ENCODE measurements at regions not wholly inside any gene's neighbourhood (a gene's known extent, or its start where the extent isn't known, plus 50 kb on each side); places are given as distances from the start of the nearest gene placed in this dataset.
A peak's percentile ranks its signal among the peaks of the same experiment; 100 is the strongest.
"Not testable (repeated sequence)": the region's sequence is repeated elsewhere in the genome, so short reads cannot be mapped to it uniquely, and the experiment has no call there.

DNA sequence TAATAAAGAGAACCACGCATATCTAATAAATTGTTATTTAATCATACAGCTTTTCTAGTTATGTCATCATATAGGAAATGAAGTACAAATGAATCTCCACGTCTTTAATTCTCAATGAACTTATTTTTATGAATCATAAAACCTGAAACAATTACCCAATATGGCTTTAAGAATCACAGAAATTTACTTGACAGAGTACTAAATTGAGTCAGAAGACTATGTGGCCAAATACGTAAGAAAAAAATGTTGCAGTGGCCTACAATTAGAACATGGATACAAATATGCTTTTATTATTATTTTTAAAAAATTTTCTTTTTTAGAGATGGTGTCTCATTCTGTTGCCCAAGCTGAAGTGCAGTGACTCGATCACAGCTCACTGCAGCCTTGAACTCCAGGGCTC lies 584.7 kb upstream of the SLC35B3 start:
- DNase-seq (ENCODE audit: low read depth), result no peak

DNA sequence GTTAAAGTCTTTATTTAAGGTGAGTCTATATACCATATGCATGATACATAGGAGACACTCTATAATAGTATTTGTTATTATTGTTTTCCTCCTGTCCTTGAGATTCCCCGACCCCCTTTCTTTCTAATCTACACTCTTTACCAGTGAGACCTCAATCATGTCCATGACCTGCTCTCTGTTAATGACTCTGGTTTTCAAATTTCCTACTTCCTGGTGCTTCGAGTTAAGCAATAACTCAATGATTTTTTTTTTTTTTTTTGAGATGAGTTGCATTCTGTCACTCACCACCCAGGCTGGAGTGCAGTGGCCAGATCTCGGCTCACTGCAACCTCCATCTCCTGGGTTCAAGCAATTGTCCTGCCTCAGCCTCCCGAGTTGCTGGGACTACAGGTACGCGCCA lies 574.6 kb upstream of the SLC35B3 start:
- no peak for DNase-seq (ENCODE audit: low read depth)

DNA sequence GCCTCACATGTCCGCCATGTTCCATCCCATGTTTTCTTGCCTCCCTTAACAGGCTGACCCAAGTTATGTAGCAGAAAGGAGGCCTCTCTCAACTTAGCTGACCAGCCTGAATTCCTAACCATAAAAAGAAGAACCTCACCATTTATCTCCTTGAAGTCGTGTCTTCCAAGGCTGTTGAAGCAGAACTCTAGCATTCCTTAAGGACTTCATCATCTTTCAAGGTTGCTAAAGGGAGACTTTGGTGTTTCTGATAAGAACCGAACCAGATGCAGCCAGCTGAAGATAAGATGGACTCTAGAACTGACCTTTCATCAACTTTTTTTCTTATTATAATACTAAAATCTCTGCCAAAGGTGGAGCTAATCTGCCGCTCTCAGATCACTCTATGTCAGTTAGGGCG lies 571.7 kb upstream of the SLC35B3 start:
- DNase-seq (ENCODE audit: low read depth), result no peak

DNA sequence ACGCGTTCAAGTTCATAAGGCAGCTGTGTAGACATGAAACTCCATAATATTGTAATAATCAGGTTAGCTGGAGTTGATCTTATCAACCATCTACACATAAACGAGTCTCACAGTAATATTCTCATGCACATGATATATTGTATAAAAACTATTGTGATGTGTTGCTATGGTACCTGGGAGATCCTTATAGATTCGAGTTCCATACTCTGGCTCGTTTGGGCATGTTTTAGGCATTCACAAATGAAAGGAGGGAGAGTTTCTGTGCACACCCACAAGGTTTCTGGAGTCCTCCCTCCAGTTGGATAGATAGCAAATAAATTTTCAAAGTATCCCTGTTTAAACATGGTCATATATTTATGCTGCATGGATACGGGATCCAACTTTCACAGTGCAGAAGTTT lies 567.5 kb upstream of the SLC35B3 start:
- DNase-seq (ENCODE audit: low read depth), result no peak

DNA sequence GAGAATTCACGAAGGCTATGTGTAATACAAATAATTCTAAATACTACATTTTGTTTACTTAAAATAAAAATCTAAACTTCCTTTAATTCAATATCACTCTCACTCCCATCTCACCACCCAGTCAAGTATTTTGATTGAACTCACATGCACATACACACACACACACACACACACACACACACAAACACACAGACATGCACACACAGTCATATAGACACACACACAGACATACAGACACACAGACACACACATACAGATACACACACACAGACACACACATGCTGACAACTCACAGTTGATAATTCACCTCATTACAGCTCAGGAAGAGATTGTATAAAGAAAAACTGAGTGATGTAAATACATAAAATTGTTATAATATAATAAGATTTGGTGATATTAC lies 559.8 kb upstream of the SLC35B3 start:
- no peak for DNase-seq (ENCODE audit: low read depth)

DNA sequence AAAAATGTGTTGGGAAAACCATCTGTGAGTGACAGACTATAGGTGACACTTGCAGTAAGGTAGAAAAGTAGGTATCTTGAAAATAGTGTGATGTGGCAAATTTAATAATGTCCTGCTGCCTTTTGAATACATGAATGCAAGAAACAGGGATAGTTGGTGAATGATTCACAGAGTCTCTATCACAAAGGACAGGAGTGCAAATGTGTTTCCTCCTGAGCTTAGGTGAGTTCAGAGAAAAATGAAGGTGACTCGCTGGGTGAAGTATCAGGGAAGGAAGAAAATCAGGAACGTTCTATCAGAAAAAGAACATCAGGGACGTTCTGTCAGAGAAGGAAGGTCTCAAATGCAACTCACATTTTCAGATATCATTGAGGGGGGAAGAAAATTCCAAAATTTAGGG lies 557.8 kb upstream of the SLC35B3 start:
- DNase-seq (ENCODE audit: low read depth), result no peak

DNA sequence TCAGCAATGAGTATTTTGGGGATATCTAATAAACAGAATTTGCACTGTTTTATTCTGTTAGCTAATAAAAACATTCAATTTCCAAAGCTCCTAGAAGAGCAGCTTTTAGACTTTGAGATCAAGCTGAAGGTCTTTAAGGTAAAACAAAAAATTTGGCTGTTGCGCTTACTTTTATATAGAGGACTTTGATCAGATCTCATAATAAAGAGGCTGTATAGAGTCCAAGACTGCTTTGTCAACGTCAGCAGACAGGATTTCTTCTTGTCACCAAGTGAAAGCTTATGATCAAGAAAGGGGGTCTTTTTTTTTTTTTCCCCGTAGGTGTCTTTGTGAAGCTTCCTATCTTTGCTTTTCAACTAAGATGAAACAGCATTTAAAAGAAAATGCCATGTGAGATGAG lies 556.5 kb upstream of the SLC35B3 start:
- no peak for DNase-seq (ENCODE audit: low read depth)

DNA sequence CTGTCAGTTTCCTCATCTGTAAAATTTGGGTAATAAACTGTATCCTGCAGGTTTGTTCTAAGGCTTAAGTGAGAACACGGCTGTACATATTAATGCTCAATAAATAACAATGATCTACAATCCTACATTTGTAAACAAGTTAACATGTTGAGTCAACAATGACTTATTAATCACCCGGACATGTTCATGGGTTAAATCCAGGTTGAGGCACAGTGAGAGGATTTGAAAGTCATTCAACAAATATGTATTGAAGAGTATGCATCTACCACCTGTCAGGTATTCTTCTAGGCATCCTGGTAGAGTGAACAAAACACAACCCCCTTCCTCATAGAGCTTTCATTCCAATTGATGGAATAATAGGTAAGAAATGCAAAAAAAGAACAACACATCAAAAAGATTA lies 554.7 kb upstream of the SLC35B3 start:
- DNase-seq (ENCODE audit: low read depth), result no peak

DNA sequence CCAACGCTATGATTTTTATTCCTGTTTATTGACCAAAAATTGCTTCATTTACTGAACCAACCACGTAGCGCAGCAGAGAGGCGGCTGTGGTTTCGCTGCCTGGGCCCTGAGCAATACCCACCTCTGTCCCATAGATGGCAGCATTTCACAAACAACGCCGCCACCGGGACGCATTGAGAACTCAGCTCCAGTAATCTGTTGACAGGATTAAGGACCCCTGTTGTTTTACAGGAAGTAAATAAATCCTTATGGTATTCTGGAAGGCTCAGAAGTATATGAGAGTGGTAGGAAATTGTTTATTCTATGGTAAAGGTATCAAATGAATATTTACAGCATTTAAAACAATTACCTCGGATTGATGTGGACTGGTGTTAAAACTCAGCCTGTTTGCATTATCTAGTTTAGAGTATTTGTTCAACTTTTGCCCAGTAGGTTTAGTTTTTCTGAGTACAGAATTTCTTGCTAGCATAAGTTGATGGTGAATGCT lies 547.9 kb upstream of the SLC35B3 start:
- DNase-seq (ENCODE audit: low read depth), result peak; percentile 8

DNA sequence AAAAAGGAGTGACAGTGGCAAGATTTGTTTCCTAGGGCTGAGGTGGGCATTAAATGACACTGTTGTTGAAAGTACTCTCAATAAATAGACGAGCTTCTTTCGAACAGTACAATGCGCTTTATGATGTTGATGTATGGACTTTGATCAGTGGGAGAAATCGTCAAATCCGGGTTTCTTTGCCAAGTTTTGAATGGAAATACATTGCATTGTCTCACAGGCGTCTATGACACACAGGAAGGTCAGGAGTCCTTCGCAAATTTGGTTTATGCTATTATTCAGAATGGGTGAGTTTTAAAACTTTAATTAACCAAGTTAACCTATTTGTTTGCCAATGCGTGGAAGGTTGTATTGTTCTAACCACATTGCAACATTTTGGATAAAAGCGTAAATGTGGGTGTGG lies 547.3 kb upstream of the SLC35B3 start:
- DNase-seq (ENCODE audit: low read depth), result no peak

DNA sequence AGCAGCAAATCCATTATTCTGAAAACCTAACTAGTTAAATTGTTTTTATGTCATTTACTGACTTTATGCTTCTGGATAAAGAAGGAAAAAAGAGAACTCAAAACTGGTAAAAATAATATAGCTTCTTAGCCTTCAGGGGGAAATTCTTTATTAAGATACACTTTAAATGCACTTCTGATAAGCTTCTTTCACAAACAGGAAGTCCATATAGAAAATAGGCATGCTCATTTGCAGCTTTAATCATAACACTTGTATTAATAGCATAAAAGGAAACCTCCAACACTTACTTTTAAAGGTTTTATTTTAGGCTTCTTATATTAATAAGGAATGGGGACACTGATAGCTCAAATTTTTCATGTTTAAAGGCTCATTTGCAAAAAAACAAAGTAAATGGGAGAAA lies 538.0 kb upstream of the SLC35B3 start:
- DNase-seq (ENCODE audit: low read depth), result no peak

DNA sequence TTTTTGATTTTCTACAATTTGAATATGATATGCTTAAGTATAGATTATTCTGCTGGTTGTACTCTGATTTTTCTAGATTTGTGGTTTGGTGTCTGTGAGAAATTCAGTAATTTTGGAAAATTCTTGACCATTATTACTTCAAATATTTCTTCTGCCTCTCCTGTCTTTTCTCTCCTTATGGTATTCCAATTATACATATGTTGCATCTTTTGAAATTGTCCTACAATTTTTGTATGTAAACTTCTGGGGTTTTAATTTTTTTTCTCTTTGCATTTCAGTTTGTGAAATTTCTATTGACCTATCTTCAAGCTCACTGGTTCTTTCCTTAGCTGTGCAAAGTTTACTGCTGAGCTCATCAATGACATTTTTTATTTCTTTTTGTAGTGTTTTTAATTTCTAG lies 534.4 kb upstream of the SLC35B3 start:
- DNase-seq (ENCODE audit: low read depth), result no peak

DNA sequence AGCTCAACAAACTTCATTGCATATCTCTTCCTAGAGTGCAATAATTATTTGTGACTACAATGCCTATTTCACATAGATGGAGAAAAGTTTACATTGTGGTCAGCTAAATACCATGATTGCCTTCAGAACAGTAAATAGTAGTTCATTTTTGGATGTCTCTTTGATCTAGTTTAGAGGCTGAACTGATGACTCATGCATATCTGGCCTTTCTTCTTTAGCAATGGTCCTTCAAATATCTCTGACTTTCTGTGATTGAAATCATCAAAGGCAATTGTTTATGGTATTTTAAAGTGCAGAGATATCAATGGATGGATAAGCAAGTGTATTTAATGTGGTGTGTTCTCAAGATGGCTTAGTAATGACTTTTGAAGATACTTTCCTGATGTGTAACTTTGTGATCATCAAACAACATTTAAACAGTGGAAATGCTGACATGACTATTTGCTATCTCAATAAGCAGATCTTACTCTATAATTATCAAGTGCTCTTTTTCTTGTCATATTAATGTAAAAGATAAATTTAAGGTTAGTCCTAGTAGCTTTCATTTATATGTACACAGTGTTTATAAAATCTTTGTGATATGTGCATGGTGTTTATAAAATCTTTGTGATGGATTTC lies 523.7 kb upstream of the SLC35B3 start:
- no peak for DNase-seq (ENCODE audit: low read depth)

DNA sequence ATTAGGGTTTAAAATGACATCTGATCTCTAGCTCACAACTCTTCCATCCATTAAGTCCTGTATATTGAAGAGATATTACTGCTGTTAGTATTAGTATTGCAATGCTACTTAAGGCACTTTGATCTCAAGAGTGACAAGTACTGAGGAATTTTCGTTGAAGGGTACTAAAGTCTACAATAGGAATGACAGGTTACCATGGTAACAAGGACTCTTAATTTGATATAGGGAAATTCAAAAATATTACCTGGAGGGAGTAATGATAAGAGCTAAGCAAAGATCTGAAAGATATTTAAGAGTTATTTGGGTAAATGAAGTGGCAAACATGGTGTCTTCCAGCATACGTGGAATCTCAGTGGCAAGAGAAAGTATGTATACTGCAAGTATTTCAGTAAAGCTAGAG lies 518.0 kb upstream of the SLC35B3 start:
- no peak for DNase-seq (ENCODE audit: low read depth)

DNA sequence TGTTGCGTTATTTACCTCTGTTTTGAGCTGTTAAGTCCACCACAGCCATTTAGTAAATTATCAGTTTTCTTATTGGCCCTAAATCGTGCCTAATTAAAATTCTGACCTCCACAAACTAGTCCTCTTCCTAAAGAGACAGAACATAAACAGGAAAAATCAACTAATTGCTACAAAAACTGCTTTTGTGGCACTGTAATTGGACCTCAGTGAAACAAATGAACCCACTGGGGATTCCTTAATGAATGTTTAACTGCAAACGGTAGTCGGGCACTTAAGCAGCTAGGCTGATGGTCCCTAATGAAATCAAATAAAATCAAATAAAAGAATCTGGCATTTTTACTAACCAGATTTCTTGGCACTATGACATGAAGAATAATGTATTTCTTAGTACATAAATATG lies 513.4 kb upstream of the SLC35B3 start:
- DNase-seq (ENCODE audit: low read depth), result no peak

DNA sequence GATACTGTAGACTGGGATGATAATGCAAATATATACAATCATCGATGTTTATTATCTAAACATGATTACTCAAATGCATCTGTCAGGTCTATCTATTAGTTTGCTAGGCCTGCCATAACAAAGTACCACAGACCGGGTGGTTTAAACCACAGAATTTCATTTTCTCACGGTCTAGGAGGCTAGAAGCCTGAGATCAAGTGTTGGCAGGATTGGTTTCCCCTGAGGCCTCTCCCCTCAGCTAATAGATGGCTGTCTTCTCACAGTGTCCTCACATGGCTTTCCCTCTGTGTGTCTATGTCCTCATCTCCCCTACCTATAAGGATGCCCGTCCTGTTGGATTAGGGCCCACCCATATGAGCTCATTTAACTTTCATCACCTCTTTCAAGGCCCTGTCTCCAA lies 512.6 kb upstream of the SLC35B3 start:
- no peak for DNase-seq (ENCODE audit: low read depth)

DNA sequence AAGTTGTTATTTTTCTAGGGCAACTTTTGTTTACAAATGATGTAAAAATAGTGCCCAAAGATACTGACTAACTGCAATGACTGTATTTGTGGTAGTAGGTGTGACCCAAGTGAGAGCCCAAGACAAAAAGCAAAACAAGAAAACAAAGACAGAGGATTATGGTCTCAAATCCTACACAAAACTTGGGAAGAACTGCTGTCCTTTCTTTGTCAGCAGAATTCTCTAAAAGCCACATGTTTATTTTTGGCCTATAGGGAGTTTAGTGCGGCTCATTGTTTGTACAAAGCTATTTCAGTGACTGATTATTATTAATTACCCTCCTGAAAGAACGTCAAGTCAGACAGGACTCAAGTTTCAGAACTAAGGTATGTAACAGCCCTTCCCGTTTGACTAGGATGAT lies 509.2 kb upstream of the SLC35B3 start:
- no peak for DNase-seq (ENCODE audit: low read depth)

DNA sequence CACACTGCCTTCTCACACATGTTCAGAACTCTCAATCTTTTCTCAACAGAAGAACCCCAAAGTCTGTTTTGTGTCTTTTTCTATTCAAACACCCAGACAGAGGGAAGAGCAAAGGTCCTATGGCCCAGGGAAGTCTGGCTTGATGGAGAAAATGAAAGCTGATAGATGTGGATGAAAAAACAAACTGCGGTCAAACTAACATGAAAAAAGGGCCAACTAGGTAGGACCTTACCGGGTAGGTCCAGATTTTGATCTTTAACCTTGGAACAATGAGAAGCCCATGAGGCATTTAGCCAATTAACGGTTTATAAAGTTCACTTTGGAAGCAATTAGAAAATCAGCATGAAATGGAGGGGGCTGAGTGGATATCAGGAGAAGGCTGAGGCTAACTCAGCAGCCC lies 507.7 kb upstream of the SLC35B3 start:
- no peak for DNase-seq (ENCODE audit: low read depth)

DNA sequence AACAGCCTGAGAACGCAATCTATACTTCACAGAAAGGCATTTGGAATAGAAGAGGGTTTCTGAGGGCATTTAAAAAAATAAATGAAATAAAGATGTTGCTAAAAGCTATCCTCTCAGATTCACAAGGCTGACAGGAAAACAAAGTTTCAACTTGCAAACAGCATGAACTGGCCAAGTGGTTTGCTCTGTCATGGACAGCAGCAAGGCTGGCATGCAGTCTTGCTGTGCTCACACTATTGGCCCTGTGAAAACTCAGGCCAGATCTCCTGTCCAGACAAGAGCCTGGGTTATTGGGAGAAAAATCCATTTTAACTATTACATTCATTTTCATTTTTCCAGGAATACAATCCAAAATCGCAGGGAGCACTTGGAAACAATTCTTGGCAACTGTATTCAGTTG lies 506.2 kb upstream of the SLC35B3 start:
- DNase-seq (ENCODE audit: low read depth), result no peak

DNA sequence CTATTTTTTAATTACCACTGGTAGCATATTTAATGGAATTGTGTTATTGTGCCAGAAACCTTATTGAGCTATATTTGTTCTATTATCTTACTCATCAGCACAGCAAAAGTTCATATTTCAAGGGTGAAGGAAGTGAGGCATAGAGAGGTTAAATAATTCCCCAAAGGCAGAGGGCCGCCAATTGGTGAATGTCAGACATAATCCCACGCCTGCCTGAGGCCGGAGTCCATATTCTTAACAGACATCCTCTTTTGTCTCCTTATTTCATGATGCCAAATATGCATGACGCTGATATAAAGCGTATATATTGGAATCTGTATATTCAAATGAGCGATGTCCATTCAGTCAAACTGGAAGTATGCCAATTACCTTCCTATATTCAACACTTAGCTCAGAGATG lies 505.0 kb upstream of the SLC35B3 start:
- DNase-seq (ENCODE audit: low read depth), result no peak

DNA sequence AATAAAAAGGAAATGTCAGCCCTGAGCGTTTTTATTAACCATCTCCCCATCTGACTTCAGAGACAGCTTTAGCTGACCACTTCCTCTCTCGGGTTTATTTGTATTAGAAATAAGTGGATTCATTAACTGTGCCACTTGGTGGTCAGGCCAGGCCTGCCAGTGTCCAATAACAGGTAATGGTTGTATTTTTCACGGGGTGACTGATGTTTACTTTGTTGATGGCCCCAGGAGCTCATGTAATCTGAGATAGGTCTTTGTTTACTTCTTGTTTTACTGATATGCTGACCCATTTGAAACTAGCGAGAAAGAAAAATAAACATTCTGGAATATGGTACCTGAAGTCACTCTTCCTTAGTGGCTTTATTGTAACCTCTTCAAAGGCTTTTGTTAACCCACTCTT lies 504.3 kb upstream of the SLC35B3 start:
- DNase-seq (ENCODE audit: low read depth), result no peak

DNA sequence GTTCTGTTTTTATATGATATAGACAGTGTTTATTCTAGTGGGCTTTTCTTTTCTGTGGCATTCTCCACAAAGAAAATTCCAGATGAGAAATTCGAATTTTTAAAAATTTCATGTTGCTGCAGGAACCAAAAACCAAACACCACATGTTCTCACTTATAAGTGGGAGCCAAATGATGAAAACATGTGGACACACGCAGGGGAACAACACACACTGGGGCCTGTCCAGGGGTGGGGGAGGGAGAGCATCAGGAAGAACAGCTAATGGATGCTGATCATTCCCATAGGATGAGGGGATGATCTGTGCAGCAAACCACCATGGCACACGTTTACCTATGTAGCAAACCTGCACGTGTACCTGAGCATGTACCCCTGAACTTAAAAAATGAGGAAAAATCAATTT lies 499.0 kb upstream of the SLC35B3 start:
- no peak for DNase-seq (ENCODE audit: low read depth)

DNA sequence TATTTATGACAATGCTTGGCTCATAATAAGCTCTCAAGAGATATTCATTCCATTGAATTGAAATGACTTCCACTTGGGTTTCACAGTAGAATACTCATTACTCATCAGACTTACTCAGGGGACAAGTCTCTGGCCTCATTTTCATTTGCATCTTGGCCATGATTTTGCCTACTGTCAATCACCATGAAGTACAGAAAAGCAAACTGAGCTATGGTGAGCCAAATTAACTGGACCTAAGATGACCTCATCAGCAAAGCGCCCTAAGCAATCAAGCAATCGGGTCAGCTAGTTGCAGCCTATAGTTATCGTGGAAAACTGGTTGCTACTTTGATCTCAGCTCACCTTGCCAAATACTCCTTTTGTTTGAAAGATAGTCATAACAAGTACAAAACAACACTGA lies 494.7 kb upstream of the SLC35B3 start:
- no peak for DNase-seq (ENCODE audit: low read depth)

DNA sequence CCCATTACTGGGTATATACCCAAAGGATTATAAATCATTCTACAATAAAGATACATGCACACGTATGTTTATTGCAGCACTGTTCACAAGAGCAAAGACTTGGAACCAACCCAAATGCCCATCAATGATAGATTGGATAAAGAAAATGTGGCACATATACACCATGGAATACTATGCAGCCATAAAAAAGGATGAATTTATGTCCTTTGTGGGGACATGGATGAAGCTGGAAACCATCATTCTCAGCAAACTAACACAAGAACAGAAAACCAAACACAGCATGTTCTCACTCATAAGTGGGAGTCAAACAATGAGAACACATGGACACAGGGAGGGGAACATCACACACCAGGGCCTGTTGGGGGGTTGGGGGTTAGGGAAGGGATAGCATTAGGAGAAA lies 484.9 kb upstream of the SLC35B3 start:
- not testable (repeated sequence) for DNase-seq (ENCODE audit: low read depth)

DNA sequence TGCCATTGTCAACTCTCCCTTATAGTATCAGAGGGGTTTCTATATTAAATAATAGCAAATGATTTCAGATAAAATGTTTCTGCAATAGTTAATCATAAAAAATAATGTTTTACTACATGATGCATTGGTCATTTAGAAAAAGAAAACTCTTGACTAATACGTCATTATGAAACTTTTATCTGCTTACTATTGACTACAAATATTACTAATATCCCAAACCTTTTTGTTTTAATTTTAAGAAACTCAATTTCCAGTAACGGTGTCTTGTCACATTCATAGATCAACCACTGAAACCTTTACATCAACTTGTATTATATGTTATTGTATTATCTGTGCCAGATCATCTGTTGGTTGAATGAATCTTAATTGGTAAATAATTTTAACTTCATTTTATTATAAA lies 482.9 kb upstream of the SLC35B3 start:
- DNase-seq (ENCODE audit: low read depth), result no peak
